Upper lobe of left lung (tissue), 6 donors: ENCODE measurements at regions not wholly inside any gene's neighbourhood (a gene's known extent, or its start where the extent isn't known, plus 50 kb on each side); places are given as distances from the start of the nearest gene placed in this dataset.

ENCODE experiments used
- ATAC-seq, 2 donors: fragments of 200-7000 bp; cut with Tn5 transposase; one replicate each; pipeline ENCODE4 v1.9.1; 2022; ENCODE audit warnings: mild to moderate bottlenecking in 2 of 2, moderate library complexity in 2 of 2; ENCODE audit not compliant: low FRiP score in 2 of 2
- DNase-seq, 2 donors: peaks; one replicate each; pipeline ENCODE4 v3.0.0-alpha.2; 2019 to 2020
- H3K27ac ChIP-seq, 4 donors: fragments of 200-600 bp; sonication (generic); one replicate each; pipeline ENCODE4 v1.5.1; 2016 to 2019
- H3K27me3 ChIP-seq, 4 donors: fragments of 200-600 bp; sonication (generic); one replicate each; pipeline ENCODE4 v1.5.1; 2017 to 2019
- H3K36me3 ChIP-seq, 4 donors: fragments of 200-600 bp; sonication (generic); one replicate each; pipeline ENCODE4 v1.5.1; 2016 to 2019
- H3K4me1 ChIP-seq, 4 donors: fragments of 200-600 bp; sonication (generic); one replicate each; pipeline ENCODE4 v1.5.1; 2018 to 2019
- H3K4me3 ChIP-seq, 4 donors: fragments of 200-600 bp; sonication (generic); one replicate each; pipeline ENCODE4 v1.5.1; 2017 to 2019; ENCODE audit warnings: mild to moderate bottlenecking in 2 of 4, moderate library complexity in 1 of 4
- H3K9me3 ChIP-seq, 4 donors: fragments of 200-600 bp; sonication (generic); one replicate each; pipeline ENCODE4 v1.5.1; 2018 to 2019
- EP300 ChIP-seq, 4 donors: sonication (generic); formaldehyde crosslinking; IDR thresholded peaks; one replicate each; pipeline ENCODE4 v1.5.1; 2017; ENCODE audit warnings: antibody characterized with exemption in 4 of 4, control low read depth in 2 of 4
- POLR2A ChIP-seq, 4 donors: fragments of 450-650 bp; IDR thresholded peaks; one replicate each; pipeline ENCODE4 v1.5.1; 2016 to 2017; ENCODE audit warnings: antibody characterized with exemption in 4 of 4, mild to moderate bottlenecking in 2 of 4
- POLR2AphosphoS5 ChIP-seq, 2 donors: sonication (generic); formaldehyde crosslinking; IDR thresholded peaks; one replicate each; pipeline ENCODE4 v1.5.1; 2017; ENCODE audit warnings: antibody characterized with exemption in 2 of 2
- WGBS, 2 donors: methylation state at CpG; one replicate each; pipeline ENCODE4 v1.1.5; 2017 to 2018; 5-methylcytosine and 5-hydroxymethylcytosine counted together
- TF ChIP-seq, protein P1 (sequence below), 6 experiments: fragments of 450-650 bp in 4 of 6; fragments of 200-600 bp in 2 of 6; sonication (generic) in 2 of 6; IDR thresholded peaks; one replicate each; pipeline ENCODE4 v1.5.1; 2016 to 2019; ENCODE audit warnings: antibody characterized with exemption in 6 of 6
- donor health status: DM: no; HTN: no; CAD: no; lungs with moderate emphysema.
- donor health status: DM: no; HTN: yes; CAD: no; lungs with severe emphysema.

DNA sequence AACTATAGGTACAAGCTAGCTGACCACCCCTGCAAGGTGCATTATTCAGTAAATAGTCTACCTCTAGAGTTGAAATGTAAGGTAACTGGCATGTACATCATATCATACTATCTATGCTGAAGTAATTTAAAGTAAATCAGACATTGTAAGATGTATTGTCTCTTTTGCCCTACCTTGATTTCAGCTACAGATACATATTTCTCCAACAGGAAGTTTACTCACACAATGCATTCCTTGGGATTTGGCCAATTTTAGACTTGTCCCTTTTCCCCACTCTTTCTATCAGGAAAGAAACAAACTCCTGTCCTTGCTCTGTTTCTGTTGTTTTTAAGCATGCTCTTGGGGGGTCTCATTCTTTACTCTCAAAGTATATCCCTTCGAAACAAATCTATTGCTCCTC is 58.5 kb upstream of the TSLP start:
- H3K27me3 ChIP-seq, result no peaks in the 10 kb centered on the region
- ATAC-seq (no peak), DNase-seq (no peak)
- no peaks in the 10 kb centered on the region for H3K4me1 ChIP-seq
- WGBS, 2 donors, result 74 to 82% methylated on average over 1 of the region's 1 CpG
- H3K4me3 ChIP-seq, result no peak overlapping the region
- TF ChIP-seq POLR2AphosphoS5 (IDR thresholded peaks at IDR 0.05), result no peak
- TF ChIP-seq, protein P1, sequence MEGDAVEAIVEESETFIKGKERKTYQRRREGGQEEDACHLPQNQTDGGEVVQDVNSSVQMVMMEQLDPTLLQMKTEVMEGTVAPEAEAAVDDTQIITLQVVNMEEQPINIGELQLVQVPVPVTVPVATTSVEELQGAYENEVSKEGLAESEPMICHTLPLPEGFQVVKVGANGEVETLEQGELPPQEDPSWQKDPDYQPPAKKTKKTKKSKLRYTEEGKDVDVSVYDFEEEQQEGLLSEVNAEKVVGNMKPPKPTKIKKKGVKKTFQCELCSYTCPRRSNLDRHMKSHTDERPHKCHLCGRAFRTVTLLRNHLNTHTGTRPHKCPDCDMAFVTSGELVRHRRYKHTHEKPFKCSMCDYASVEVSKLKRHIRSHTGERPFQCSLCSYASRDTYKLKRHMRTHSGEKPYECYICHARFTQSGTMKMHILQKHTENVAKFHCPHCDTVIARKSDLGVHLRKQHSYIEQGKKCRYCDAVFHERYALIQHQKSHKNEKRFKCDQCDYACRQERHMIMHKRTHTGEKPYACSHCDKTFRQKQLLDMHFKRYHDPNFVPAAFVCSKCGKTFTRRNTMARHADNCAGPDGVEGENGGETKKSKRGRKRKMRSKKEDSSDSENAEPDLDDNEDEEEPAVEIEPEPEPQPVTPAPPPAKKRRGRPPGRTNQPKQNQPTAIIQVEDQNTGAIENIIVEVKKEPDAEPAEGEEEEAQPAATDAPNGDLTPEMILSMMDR (IDR thresholded peaks at IDR 0.05), result no peak
- TF ChIP-seq POLR2A (IDR thresholded peaks at IDR 0.05), result no peak
- no peak for TF ChIP-seq EP300 (IDR thresholded peaks at IDR 0.05)
- no peaks in the 10 kb centered on the region for H3K36me3 ChIP-seq
- no peaks in the 10 kb centered on the region for H3K9me3 ChIP-seq
- no peak overlapping the region for H3K27ac ChIP-seq

DNA sequence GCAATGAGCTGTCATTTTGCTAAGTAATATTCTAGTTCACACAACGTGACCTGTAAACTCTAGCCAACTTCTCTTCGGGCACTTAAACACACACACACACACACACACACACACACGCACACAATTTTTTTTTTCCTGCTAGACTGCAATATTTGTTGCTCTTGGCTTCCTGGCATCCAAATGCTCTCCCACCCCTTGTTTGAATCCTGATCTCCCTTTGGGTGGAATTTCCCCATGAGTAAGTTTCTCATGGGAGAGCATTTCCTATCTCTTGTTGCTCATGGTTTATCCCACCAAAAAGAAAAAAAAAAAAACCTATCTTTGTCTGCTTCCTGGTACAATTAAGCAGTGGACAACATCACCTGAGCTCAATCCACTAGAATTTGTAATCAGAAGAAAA is 54.7 kb upstream of the TSLP start:
- no peaks in the 10 kb centered on the region for H3K36me3 ChIP-seq
- DNase-seq (no peak), ATAC-seq (no peak)
- 38 to 41% methylated on average over 3 of the region's 3 CpGs for WGBS, 2 donors
- no peaks in the 10 kb centered on the region for H3K4me1 ChIP-seq
- no peaks in the 10 kb centered on the region for H3K27me3 ChIP-seq
- no peaks in the 10 kb centered on the region for H3K9me3 ChIP-seq
- H3K4me3 ChIP-seq, result no peak overlapping the region
- TF ChIP-seq EP300 (IDR thresholded peaks at IDR 0.05), result no peak
- TF ChIP-seq, protein P1 (IDR thresholded peaks at IDR 0.05), result no peak
- no peak overlapping the region for H3K27ac ChIP-seq

DNA sequence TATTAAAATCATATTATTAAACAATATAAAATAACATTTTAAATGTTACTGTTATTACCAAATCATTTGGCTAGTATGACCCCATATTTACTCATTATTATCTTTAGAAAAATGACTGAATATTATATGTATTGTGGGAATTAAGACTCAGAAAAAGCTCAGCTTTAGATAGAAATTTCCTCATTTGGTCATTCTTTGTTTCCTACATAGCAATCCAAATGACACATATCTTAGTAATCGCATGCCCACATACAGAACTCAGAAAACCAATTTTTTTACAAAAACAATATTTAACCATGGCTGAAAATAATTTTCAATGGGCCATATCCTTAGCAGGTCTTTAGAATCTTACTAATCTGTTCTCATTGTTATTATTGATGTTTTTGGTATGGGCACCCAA is 53.8 kb upstream of the TSLP start:
- no peak overlapping the region for H3K27ac ChIP-seq
- H3K4me1 ChIP-seq, result no peaks in the 10 kb centered on the region
- no peaks in the 10 kb centered on the region for H3K27me3 ChIP-seq
- H3K36me3 ChIP-seq, result no peaks in the 10 kb centered on the region
- 92 to 94% methylated on average over 1 of the region's 1 CpG for WGBS, 2 donors
- no peak for ATAC-seq
- DNase-seq, result no peak
- TF ChIP-seq POLR2A (IDR thresholded peaks at IDR 0.05) (no peak), EP300 (IDR thresholded peaks at IDR 0.05) (no peak), POLR2AphosphoS5 (IDR thresholded peaks at IDR 0.05) (no peak)
- TF ChIP-seq, protein P1 (IDR thresholded peaks at IDR 0.05), result no peak
- no peak overlapping the region for H3K4me3 ChIP-seq
- H3K9me3 ChIP-seq, result no peaks in the 10 kb centered on the region
